HS-27A (cell line): ENCODE measurements at regions not wholly inside any gene's neighbourhood (a gene's known extent, or its start where the extent isn't known, plus 50 kb on each side); places are given as distances from the start of the nearest gene placed in this dataset.

Experiments used
- DNase-seq: peaks from one replicate; pipeline ENCODE4 v3.0.0-alpha.2; 2012; ENCODE audit warnings: low read depth, missing footprints

GRCh38 chr6:134482593-134483270 is 164.8 kb upstream of the SGK1 start:
- no peak for DNase-seq

DNA sequence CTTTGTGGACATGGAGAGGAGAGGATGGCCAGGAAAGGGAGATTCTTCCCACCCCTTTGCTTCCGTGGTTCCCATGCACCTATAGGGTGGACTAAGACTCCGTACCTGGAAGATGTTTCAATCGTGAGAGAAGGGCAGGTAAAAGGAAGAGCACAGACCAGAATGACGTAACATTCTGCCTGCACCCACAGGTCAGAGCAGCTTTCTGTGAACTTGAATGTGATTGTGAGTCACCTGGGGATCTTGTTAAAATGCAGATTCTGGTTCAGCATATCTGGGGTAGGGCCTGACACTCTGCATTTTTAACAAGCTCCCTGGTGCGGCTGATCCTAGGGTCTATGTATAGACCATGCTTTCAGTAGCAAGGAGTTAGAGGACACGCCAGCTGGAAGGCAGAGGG is 164.1 kb upstream of the SGK1 start:
- DNase-seq, result no peak

DNA sequence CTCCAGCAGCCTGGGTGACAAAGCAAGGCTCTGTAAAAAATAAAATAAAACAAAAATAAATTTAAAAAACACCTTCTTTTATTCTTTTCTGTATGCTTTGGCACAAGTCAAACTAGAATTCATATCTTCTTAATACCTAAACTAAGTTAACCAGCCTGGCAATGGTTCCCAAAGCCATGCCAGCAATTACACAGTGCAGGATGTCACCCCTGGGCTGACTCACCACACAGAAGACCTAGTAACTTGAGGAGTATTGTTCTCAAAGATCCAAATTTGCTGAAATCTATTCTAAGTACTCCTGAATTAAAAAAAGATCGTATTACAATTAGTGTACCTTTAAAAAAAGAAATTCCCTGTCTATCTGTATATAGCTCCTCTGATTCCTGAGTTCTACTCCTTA is 162.7 kb upstream of the SGK1 start:
- DNase-seq, result no peak

DNA sequence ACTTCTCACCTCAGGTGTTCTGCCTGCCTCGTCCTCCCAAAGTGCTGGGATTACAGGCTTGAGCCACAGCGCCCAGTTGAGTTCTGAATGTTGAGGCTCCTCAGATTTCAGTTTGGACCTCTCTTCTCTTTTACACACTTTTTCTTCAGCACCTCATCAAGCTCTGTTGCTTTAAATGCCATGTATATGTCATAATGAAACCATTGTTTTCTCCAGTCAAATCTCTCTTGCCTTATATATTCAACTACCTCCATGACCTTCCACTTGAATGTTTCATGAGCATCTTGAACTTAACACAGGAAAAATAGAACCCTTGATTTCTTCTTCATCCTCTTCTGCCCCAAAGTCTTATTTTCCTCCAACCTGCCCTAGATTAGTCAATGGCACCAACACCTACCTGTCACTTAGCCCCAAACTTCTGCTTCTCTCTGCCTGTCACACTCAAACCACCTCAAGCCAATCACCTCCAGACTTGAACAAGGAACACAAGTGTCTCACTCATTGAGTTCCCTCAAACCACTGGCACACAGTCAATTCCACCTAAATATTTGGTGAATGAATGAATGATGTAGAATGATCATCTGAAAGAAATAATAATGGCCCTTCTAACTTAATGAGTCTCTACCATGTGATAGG is 161.0 kb upstream of the SGK1 start:
- DNase-seq, result no peak

- DNase-seq, result no peak
These were observed 160.2 kb upstream of the SGK1 start for GRCh38 chr6:134477991-134478635.

GRCh38 chr6:134474955-134475354 is 157.0 kb upstream of the SGK1 start:
- no peak for DNase-seq

- no peak for DNase-seq
These were observed 154.7 kb upstream of the SGK1 start for GRCh38 chr6:134472661-134473060.

DNA sequence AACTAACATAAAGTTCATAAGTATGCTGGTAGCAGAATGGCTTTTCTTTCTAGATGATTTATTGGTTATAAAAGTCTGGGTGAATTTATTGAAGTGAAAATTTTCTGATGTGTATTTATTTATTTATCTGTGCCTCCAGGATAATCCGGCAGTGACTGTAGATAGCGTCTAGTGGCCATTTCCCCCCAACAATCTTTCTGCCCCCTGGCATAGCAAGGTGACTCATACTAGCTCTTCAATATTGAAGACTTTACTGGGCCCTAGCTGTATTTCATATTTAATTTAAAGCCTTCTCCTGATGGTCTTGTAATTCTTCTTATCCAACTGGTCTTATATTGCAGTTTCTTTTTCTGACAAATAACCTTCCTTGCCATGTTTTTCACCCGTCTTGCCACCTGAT is 154.1 kb upstream of the SGK1 start:
- no peak for DNase-seq

DNA sequence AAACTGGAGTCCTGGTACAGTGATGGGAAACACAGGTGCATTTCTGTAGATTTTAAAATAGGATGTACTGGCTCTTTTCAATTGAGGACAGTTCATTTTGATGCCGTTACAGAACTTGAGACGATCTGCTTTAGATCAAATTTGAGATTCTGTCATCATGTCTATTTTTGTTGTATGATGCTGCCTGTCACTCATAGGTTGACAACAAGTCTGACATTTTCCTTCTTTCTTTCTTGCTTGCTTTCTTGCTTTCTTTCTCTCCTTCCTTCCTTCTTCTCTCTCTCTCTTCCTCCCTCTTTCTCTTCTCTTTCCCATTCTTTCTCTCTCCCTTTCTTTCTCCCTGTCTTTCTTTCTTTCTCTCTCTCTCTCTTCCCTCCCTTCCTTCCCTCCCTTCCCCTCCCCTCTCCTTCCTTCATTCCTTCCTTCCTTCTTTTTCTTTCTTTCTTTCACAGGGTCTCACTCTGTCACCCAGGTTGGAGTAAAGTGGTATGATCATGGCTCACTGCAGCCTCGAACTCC is 152.6 kb upstream of the SGK1 start:
- DNase-seq, result no peak

DNA sequence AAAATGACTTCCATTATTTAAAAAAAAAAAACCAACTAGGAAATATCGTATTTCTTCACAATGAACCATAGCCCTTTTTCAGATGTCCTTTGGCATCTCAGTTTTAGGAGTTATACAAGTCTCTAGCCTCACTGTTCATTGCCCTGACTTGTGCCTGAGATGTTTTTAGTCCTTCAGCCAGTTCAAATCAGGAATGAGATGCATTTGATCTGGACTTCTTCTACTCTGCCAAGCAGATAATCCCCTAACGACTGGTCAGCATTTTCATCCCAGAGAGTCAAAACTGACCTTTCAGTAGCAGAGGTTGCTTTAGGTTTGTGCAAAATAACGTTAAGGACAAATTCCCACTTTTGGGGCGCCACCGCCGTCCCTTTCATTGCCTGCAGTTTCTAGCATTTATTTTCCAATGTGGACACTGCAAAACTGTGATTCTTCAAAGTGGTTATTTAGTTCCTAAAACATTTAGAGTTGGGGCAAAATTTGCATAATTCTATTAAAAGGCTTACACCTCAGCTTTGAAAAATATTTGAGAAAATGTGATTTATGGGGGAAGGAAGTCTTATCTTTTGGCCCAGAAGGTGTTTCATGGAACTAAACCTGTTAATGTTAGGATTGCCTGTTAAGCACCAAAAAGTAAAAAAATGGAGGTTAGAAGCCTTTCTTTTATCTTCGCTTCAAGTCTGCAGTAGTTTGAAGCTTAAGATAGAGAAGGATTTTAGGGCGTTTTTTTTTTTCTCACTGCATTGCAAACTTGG is 152.0 kb upstream of the SGK1 start:
- DNase-seq, result no peak

DNA sequence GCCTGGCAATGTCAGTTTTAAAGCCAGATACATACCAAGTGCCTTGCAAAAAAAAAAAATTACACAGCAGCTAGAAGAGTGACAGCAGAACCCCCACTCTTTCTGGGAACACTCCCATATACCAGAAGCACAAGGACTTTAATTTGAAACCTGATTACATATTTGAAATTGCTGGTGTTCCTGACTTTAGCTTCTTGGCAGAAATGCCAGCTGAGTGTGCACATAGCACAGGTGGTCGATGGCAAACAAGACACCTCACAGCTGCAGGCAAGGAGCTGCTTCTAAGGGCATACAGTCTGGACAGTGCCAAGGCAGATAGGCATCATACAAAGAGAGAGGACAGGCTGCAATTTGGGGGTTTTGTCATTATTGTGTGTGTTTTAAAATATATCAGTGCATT is 150.7 kb upstream of the SGK1 start:
- DNase-seq, result no peak

DNA sequence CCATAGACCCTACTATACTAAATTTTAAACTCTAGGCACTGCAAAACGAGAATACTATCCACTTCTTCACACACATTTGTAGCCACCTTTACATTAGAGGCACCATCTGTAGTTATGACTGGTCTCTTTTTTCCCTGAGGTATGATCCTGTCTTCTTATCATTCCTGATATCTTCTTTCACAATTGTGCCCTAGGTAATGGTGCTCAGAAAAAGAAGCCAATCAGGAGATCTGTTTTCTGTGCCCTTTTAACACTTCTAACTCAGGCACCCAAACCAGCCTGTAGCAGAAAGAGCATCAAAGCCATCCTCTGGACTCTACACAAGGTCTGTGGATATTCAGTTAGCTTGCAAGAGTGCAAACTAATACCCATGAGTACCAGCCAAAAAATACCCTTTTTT is 149.7 kb upstream of the SGK1 start:
- DNase-seq, result no peak

- DNase-seq, result no peak
These were observed 149.0 kb upstream of the SGK1 start for GRCh38 chr6:134466771-134467525.

GRCh38 chr6:134464690-134465411 is 146.9 kb upstream of the SGK1 start:
- DNase-seq, result no peak

GRCh38 chr6:134458857-134459657 is 141.1 kb upstream of the SGK1 start:
- no peak for DNase-seq

DNA sequence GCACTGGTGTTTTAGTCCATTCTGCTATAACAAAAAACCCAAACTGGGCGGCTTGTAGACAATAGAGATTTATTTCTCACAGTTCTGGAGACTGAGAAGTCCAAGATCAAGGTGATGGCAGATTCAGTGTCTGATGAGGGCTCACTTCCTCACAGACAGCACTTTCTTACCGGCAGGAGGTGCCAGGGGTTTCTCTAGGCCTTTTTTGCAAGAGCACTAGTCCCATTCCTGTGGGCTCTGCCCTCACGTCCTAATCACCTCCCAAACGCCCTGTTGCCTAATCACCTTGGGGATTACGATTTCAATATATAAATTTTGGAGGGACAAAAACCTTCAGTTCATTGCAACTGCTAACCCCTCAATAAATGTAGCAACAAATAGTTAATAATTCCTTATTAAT is 140.0 kb upstream of the SGK1 start:
- no peak for DNase-seq

DNA sequence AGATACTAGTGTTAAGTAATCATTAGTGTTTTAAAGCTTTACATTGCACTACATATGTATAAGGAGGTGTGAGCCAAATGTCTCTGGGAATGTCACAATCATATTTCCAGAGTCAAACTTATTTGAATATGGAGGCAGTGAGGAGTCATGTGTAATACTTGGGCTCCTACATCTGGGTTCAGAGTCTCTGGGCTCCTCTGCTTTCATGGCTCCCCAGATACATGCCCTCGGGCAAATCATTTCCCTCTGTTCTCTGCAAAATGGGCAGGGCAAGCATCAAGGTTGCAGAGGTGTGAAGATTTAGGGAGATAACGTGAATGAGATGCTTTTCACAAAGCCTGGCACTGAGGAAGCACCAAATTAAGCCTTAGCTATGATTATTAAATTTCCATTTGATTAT is 138.3 kb upstream of the SGK1 start:
- no peak for DNase-seq

GRCh38 chr6:134455319-134455718 is 137.4 kb upstream of the SGK1 start:
- DNase-seq, result no peak

DNA sequence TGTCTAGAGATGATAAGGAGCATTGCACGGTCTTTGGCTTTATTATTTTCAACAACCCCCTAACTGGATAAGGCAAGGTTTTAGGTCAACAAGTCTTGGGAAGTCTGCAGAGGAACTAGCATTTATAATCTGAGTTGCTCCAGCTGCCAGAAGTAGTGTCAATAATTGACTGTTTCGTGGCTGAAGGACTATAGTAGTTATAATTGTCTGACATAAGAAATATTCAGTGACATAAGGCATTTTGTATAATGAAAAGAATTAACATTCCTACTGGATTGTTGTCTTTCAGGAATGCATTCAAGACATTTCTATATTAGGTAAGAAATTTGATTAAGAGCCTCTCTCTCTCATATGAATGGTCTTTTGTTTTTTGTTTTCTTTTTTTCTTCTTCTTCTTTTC is 136.9 kb upstream of the SGK1 start:
- no peak for DNase-seq

DNA sequence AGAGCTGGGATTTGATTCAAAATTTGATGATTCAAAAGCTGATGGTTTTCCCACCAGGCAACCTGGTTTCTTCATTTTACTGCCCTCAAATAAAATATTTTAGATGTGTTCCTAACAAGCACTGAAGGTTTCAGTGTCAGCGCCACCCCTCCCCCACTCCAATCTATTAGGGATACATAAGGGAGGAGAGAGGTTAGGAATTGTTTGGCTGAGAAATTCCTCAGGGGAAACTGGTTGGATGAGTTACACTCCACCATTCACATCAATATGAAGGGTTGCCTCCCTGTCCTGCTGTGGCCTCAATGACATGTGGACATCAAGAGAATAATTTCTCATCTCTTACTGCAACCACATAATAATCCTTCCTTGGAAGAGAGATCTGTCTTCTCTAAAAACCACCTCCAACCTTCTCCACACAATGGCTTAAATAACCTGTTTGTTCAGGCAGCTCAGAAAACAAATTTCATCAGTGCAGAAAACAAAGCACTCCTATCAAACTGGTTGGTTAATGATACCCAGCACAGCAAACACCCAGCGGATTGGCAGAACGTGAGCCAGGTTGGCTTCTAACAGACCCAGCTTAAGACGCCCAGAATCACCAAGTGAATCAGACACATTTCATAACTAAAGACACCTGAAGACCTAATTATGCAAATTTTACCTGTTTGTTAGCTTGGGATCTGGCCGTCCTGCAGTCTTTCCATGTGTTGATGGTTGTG is 136.0 kb upstream of the SGK1 start:
- no peak for DNase-seq
